Adipocyte (in vitro differentiated cells): ENCODE measurements at regions not wholly inside any gene's neighbourhood (a gene's known extent, or its start where the extent isn't known, plus 50 kb on each side); places are given as distances from the start of the nearest gene placed in this dataset.

Experiments used
- DNase-seq: peaks from one replicate; pipeline ENCODE4 v3.0.0-alpha.2; 2015; ENCODE audit warnings: low read depth
- H3K27me3 ChIP-seq: replicated peaks from 2 replicates; pipeline ENCODE4 v1.7.0; 2013; ENCODE audit warnings: mild to moderate bottlenecking, low read length, moderate library complexity; ENCODE audit not compliant: control insufficient read depth, insufficient read depth
- H3K36me3 ChIP-seq: 2 replicates; pipeline ENCODE4 v1.7.0; 2013; ENCODE audit warnings: low read length, mild to moderate bottlenecking, moderate library complexity; ENCODE audit not compliant: control insufficient read depth, insufficient read depth, severe bottlenecking
- H3K4me1 ChIP-seq: 2 replicates; pipeline ENCODE4 v1.7.0; 2013; ENCODE audit warnings: mild to moderate bottlenecking, low read length, moderate library complexity; ENCODE audit not compliant: control insufficient read depth, insufficient read depth
- H3K4me3 ChIP-seq: 2 replicates; pipeline ENCODE4 v1.7.0; 2013; ENCODE audit warnings: mild to moderate bottlenecking, low read length, moderate library complexity
- H3K9ac ChIP-seq: 2 replicates; pipeline ENCODE4 v1.7.0; 2013; ENCODE audit warnings: mild to moderate bottlenecking, low read length, moderate library complexity
- H3K9me3 ChIP-seq: 2 replicates; pipeline ENCODE4 v1.7.0; 2013; ENCODE audit warnings: mild to moderate bottlenecking, low read length, moderate library complexity; ENCODE audit not compliant: control insufficient read depth

DNA sequence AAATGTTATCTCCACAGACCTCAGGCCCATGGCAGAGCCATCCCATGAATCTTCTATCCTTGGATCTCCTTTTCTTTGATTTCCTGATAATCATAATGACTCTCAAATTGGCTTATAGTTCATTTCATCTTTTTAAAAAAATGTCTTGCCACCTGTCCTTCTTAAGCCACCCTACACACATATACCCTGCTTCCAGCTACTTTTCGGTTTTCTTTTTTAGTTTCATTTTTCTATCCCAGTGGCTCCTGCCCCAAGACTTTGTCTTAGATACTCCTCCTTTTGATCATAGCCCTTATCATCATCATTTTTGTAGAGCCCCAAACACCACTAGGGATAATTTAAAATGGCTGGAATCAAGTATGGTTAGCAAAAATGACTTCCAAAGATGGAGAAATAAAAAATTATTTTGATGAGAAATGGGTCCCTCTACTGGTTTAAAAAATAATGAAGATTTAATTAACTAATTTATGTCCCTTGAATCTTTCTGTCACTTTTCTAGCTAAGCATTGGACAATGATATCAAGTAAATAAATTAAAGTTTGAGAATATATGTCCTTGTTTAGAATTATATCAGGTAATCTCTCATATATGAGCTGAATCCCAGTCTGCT, 277.3 kb upstream of the SEMA3D start:
- peak; percentile 58 for DNase-seq
- Histone ChIP-seq H3K4me1 (peaks cover 6% of the 10 kb centered on the region), H3K9me3 (no peaks in the 10 kb centered on the region), H3K27me3 (no peaks in the 10 kb centered on the region), H3K36me3 (no peaks in the 10 kb centered on the region), H3K4me3 (no peak overlapping the region), H3K9ac (no peak overlapping the region)

GRCh38 chr7:85462671-85463070, 275.8 kb upstream of the SEMA3D start:
- Histone ChIP-seq H3K4me3 (no peak overlapping the region), H3K9me3 (no peaks in the 10 kb centered on the region), H3K36me3 (no peaks in the 10 kb centered on the region), H3K27me3 (no peaks in the 10 kb centered on the region), H3K9ac (no peak overlapping the region), H3K4me1 (no peaks in the 10 kb centered on the region)
- DNase-seq = no peak

- no peak for DNase-seq
- Histone ChIP-seq H3K4me3 (no peak overlapping the region), H3K4me1 (peaks cover 7% of the 10 kb centered on the region), H3K36me3 (no peaks in the 10 kb centered on the region), H3K27me3 (no peaks in the 10 kb centered on the region), H3K9ac (no peak overlapping the region), H3K9me3 (no peaks in the 10 kb centered on the region)
Measured at GRCh38 chr7:85457911-85458310, 271.1 kb upstream of the SEMA3D start.

GRCh38 chr7:85456254-85456653, 269.4 kb upstream of the SEMA3D start:
- no peaks in the 10 kb centered on the region for H3K9me3 ChIP-seq
- no peak for DNase-seq
- H3K36me3 ChIP-seq = no peaks in the 10 kb centered on the region
- H3K27me3 ChIP-seq = no peaks in the 10 kb centered on the region
- H3K4me3 ChIP-seq = no peak overlapping the region
- H3K9ac ChIP-seq = no peak overlapping the region
- peaks cover 7% of the 10 kb centered on the region for H3K4me1 ChIP-seq

DNA sequence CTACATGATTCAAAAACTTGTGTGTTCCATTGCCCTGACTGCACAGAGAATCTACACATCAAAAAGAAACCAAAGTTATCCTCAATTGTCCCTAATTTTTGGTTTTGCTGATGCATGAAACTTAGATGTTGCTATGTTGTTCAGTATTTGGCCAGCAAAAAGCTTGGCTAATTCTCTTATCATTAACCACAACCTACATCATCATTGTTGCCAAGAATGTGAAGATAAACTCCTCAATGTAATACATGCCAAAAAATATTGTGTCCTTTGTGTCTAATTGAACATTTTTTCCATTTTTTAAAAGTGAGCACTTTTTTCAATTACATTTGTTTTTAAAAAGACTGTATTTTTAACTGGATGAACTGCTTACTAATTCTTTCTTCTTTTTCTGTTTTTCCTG, 268.0 kb upstream of the SEMA3D start:
- H3K9ac ChIP-seq = no peak overlapping the region
- H3K9me3 ChIP-seq = no peaks in the 10 kb centered on the region
- peak; percentile 40 for DNase-seq
- H3K4me3 ChIP-seq = no peak overlapping the region
- H3K36me3 ChIP-seq = no peaks in the 10 kb centered on the region
- H3K4me1 ChIP-seq = peaks cover 7% of the 10 kb centered on the region
- H3K27me3 ChIP-seq = no peaks in the 10 kb centered on the region

DNA sequence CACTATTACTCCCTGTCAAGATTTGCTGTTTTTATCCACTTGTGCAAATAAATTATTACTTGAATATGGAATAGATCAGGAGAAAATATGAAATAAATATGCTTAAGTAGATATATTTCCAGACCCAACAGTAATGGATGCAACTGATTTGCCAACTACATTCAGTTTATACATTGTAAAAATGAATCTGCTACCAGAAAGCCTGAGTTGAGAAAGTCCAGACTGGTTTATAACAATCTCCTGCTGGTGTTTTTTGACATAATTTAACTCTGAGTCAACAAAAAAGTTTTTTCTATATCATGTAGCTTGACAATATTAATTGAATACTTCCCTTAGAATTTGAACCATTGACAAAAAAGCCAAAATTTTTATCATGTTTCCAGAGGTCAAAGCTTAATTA, 265.8 kb upstream of the SEMA3D start:
- Histone ChIP-seq H3K9me3 (no peaks in the 10 kb centered on the region), H3K4me3 (no peak overlapping the region), H3K4me1 (peaks cover 7% of the 10 kb centered on the region), H3K36me3 (no peaks in the 10 kb centered on the region), H3K27me3 (no peaks in the 10 kb centered on the region), H3K9ac (no peak overlapping the region)
- DNase-seq = no peak

DNA sequence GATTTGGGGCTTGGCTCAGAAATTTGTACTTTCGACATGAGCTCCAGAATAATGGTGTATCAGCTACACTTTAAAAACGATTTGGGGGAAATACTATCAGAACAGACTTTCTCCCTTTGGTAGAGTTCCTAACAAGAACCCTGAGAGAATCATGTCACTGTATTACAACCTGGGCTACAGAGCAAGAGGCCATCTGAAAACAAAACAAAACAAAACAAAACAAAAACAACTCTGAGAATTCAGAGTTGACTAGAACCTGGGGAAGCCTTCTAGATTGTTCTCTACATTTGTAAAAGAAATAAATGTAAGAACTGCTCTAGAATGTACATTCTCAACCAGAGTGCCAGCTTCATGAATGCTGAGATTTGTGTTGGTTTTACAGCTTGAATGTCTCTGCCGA, 262.6 kb upstream of the SEMA3D start:
- H3K4me3 ChIP-seq = no peak overlapping the region
- no peak overlapping the region for H3K9ac ChIP-seq
- no peaks in the 10 kb centered on the region for H3K27me3 ChIP-seq
- no peaks in the 10 kb centered on the region for H3K4me1 ChIP-seq
- no peaks in the 10 kb centered on the region for H3K9me3 ChIP-seq
- DNase-seq = no peak
- no peaks in the 10 kb centered on the region for H3K36me3 ChIP-seq

DNA sequence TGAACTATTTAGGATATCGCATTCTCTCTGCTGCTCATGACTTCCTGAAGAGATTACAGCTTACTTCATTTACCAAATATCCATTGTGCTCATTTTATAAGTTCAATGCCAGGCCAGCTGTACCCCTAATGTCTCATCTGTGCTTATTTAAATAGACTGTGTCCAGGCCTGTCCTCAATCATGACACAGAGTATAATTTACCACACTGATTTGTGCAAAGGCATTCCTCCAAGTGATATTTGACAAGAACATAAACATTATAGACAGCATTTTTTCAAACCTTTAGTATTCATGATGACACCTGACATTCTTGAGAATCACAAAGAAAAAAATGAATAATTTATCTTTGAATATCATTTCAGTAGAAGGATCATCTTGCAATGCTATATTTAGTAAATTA, 260.1 kb upstream of the SEMA3D start:
- Histone ChIP-seq H3K27me3 (no peaks in the 10 kb centered on the region), H3K4me1 (no peaks in the 10 kb centered on the region), H3K9me3 (no peaks in the 10 kb centered on the region), H3K4me3 (no peak overlapping the region), H3K9ac (no peak overlapping the region), H3K36me3 (no peaks in the 10 kb centered on the region)
- no peak for DNase-seq

- Histone ChIP-seq H3K27me3 (no peaks in the 10 kb centered on the region), H3K36me3 (no peaks in the 10 kb centered on the region), H3K9ac (no peak overlapping the region), H3K4me1 (peaks cover 10% of the 10 kb centered on the region), H3K9me3 (peaks cover 7% of the 10 kb centered on the region), H3K4me3 (no peak overlapping the region)
- peak; percentile 22 for DNase-seq
Measured at GRCh38 chr7:85426487-85426960, 239.7 kb upstream of the SEMA3D start.

GRCh38 chr7:85424298-85424697, 237.4 kb upstream of the SEMA3D start:
- no peak overlapping the region for H3K4me3 ChIP-seq
- H3K9me3 ChIP-seq = peaks cover 3% of the 10 kb centered on the region
- no peaks in the 10 kb centered on the region for H3K36me3 ChIP-seq
- peaks cover 10% of the 10 kb centered on the region for H3K4me1 ChIP-seq
- no peak overlapping the region for H3K9ac ChIP-seq
- no peak for DNase-seq
- H3K27me3 ChIP-seq = no peaks in the 10 kb centered on the region

GRCh38 chr7:85423209-85423895, 236.5 kb upstream of the SEMA3D start:
- Histone ChIP-seq H3K4me3 (no peak overlapping the region), H3K4me1 (peaks cover 10% of the 10 kb centered on the region), H3K36me3 (no peaks in the 10 kb centered on the region), H3K9ac (no peak overlapping the region), H3K27me3 (no peaks in the 10 kb centered on the region), H3K9me3 (no peaks in the 10 kb centered on the region)
- no peak for DNase-seq

GRCh38 chr7:85415743-85416142, 228.9 kb upstream of the SEMA3D start:
- Histone ChIP-seq H3K27me3 (no peaks in the 10 kb centered on the region), H3K36me3 (no peaks in the 10 kb centered on the region), H3K9ac (no peak overlapping the region), H3K4me1 (no peaks in the 10 kb centered on the region), H3K4me3 (no peak overlapping the region), H3K9me3 (no peaks in the 10 kb centered on the region)
- DNase-seq = no peak
